Ascending aorta (tissue), 2 donors: ENCODE measurements at regions not wholly inside any gene's neighbourhood (a gene's known extent, or its start where the extent isn't known, plus 50 kb on each side); places are given as distances from the start of the nearest gene placed in this dataset.

Source experiments
- DNase-seq, 2 donors: peaks; one replicate each; pipeline ENCODE4 v3.0.0-alpha.2; 2019; ENCODE audit warnings: low spot score in 2 of 2
- H3K27ac ChIP-seq, 2 donors: fragments of 200-600 bp; sonication (generic); one replicate each; pipeline ENCODE4 v1.5.1; 2016 to 2017; ENCODE audit warnings: mild to moderate bottlenecking in 1 of 2
- H3K27me3 ChIP-seq: fragments of 200-600 bp; sonication (generic); one replicate; pipeline ENCODE4 v1.5.1; 2017
- H3K36me3 ChIP-seq, 2 donors: fragments of 200-600 bp; sonication (generic); one replicate each; pipeline ENCODE4 v1.5.1; 2016
- H3K4me1 ChIP-seq, 2 donors: fragments of 200-600 bp; sonication (generic); one replicate each; pipeline ENCODE4 v1.5.1; 2016 to 2017; ENCODE audit warnings: mild to moderate bottlenecking in 1 of 2
- H3K4me3 ChIP-seq, 2 donors: fragments of 200-600 bp; sonication (generic); one replicate each; pipeline ENCODE4 v1.5.1; 2016 to 2017; ENCODE audit warnings: mild to moderate bottlenecking in 1 of 2
- H3K9me3 ChIP-seq, 2 donors: fragments of 200-600 bp; sonication (generic); one replicate each; pipeline ENCODE4 v1.5.1; 2016
- CTCF ChIP-seq, 3 experiments: fragments of 200-600 bp in 2 of 3; fragments of 450-650 bp in 1 of 3; sonication (generic) in 2 of 3; IDR thresholded peaks; one replicate each; pipeline ENCODE4 v1.5.1; 2016 to 2019; ENCODE audit warnings: antibody characterized with exemption in 3 of 3, mild to moderate bottlenecking in 1 of 3, moderate library complexity in 1 of 3
- intact Hi-C: fragments of 100-400 bp; cut with DNase I; formaldehyde crosslinking; loops from one replicate; pipeline ENCODE4 v1.15.1; 2023

GRCh38 chr21:35460441-35460840, 411.3 kb upstream of the RUNX1 start:
- Histone ChIP-seq H3K4me3 (no peak overlapping the region), H3K27me3 (no peaks in the 10 kb centered on the region), H3K36me3 (no peaks in the 10 kb centered on the region), H3K27ac (no peak overlapping the region), H3K9me3 (no peaks in the 10 kb centered on the region), H3K4me1 (no peaks in the 10 kb centered on the region)
- intact Hi-C loops = no loop called here
- no peak for DNase-seq
- no peak for TF ChIP-seq CTCF (IDR thresholded peaks at IDR 0.05)

- Histone ChIP-seq H3K4me1 (no peaks in the 10 kb centered on the region), H3K27ac (no peak overlapping the region), H3K9me3 (no peaks in the 10 kb centered on the region), H3K4me3 (no peak overlapping the region), H3K36me3 (no peaks in the 10 kb centered on the region), H3K27me3 (no peaks in the 10 kb centered on the region)
- intact Hi-C loops = no loop called here
- TF ChIP-seq CTCF (IDR thresholded peaks at IDR 0.05) = no peak
- DNase-seq = no peak
Measured at GRCh38 chr21:35458405-35458804, 409.3 kb upstream of the RUNX1 start.

- DNase-seq = no peak
- Histone ChIP-seq H3K9me3 (no peaks in the 10 kb centered on the region), H3K4me3 (no peak overlapping the region), H3K36me3 (no peaks in the 10 kb centered on the region), H3K4me1 (no peaks in the 10 kb centered on the region), H3K27me3 (no peaks in the 10 kb centered on the region), H3K27ac (no peak overlapping the region)
- TF ChIP-seq CTCF (IDR thresholded peaks at IDR 0.05) = no peak
- intact Hi-C loops = no loop called here
Measured at GRCh38 chr21:35457097-35457804, 408.1 kb upstream of the RUNX1 start.

- H3K4me1 ChIP-seq = no peaks in the 10 kb centered on the region
- H3K27ac ChIP-seq = no peak overlapping the region
- H3K27me3 ChIP-seq = no peaks in the 10 kb centered on the region
- TF ChIP-seq CTCF (IDR thresholded peaks at IDR 0.05) = no peak
- intact Hi-C loops = no loop called here
- DNase-seq = no peak
- H3K4me3 ChIP-seq = no peak overlapping the region
- no peaks in the 10 kb centered on the region for H3K9me3 ChIP-seq
- no peaks in the 10 kb centered on the region for H3K36me3 ChIP-seq
Measured at GRCh38 chr21:35451276-35451675, 402.2 kb upstream of the RUNX1 start.

- no peak for TF ChIP-seq CTCF (IDR thresholded peaks at IDR 0.05)
- Histone ChIP-seq H3K4me1 (no peaks in the 10 kb centered on the region), H3K27me3 (no peaks in the 10 kb centered on the region), H3K36me3 (no peaks in the 10 kb centered on the region), H3K4me3 (no peak overlapping the region), H3K9me3 (no peaks in the 10 kb centered on the region), H3K27ac (no peak overlapping the region)
- no peak for DNase-seq
- intact Hi-C loops = no loop called here
Measured at GRCh38 chr21:35450830-35451229, 401.7 kb upstream of the RUNX1 start.

GRCh38 chr21:35449846-35450245, 400.7 kb upstream of the RUNX1 start:
- intact Hi-C loops = no loop called here
- Histone ChIP-seq H3K4me1 (no peaks in the 10 kb centered on the region), H3K4me3 (no peak overlapping the region), H3K9me3 (no peaks in the 10 kb centered on the region), H3K27ac (no peak overlapping the region), H3K36me3 (no peaks in the 10 kb centered on the region), H3K27me3 (no peaks in the 10 kb centered on the region)
- no peak for TF ChIP-seq CTCF (IDR thresholded peaks at IDR 0.05)
- no peak for DNase-seq
